Fibroblast of lung (primary cell): ENCODE measurements at regions not wholly inside any gene's neighbourhood (a gene's known extent, or its start where the extent isn't known, plus 50 kb on each side); places are given as distances from the start of the nearest gene placed in this dataset.
"Not testable (repeated sequence)": the region's sequence is repeated elsewhere in the genome, so short reads cannot be mapped to it uniquely, and the experiment has no call there.

Source experiments
- CTCF ChIP-seq, 2 donors: IDR thresholded peaks in 1 of 2; conservative IDR thresholded peaks in 1 of 2; 1 replicate in 1 of 2; 2 replicates in 1 of 2; pipeline ENCODE4 v1.5.1; 2011 to 2012; ENCODE audit warnings: low read length in 2 of 2, control low read depth in 1 of 2, inconsistent platforms in 1 of 2, low read depth in 1 of 2, mild to moderate bottlenecking in 1 of 2
- EZH2 ChIP-seq: IDR thresholded peaks from 2 replicates; pipeline ENCODE4 v1.5.1; 2012; ENCODE audit warnings: low read length, control low read depth, mild to moderate bottlenecking; ENCODE audit errors: missing control alignments

GRCh38 chr1:120972863-120973262, 83.3 kb downstream of the PPIAL4A start:
- TF ChIP-seq CTCF (conservative IDR thresholded peaks at IDR 0.05 in 1 of 2, IDR thresholded peaks at IDR 0.05 in 1 of 2; ENCODE audit: low read depth in 1 of 2, low read length in 2 of 2); EZH2: not testable (repeated sequence)
